K562 (cell line): ENCODE measurements at regions not wholly inside any gene's neighbourhood (a gene's known extent, or its start where the extent isn't known, plus 50 kb on each side); places are given as distances from the start of the nearest gene placed in this dataset.

ENCODE experiments used
- ATAC-seq: fragments of 200-7000 bp; cut with Tn5 transposase; 3 replicates; pipeline ENCODE4 v1.9.1; 2020; ENCODE audit warnings: moderate library complexity
- BruUV-seq: library from RNA; stranded (reverse); fragments of 400-500 nt; replicated peaks from 2 replicates; lab custom pipeline; 2021; lab: Mats Ljungman, UMichigan
- CTCF ChIA-PET: fragments of 300-600 bp; formaldehyde crosslinking; extraction: SDS; loops from one replicate; lab custom pipeline; 2021; ENCODE audit warnings: low intra/inter-chr PET ratio; lab: Yijun Ruan, JAX
- POLR2A ChIA-PET: fragments of 300-600, 350-650 bp; sonication (Branson Sonifier 250); formaldehyde crosslinking; extraction: SDS; loops from one replicate; lab custom pipeline; 2021; ENCODE audit warnings: antibody characterized with exemption, inconsistent platforms; lab: Yijun Ruan, JAX
- DNase-seq, 4 experiments: peaks; one replicate each; pipeline versions ENCODE4 v3.0.0 to v3.0.0-alpha.2; 2011 to 2018; ENCODE audit warnings: low spot score in 3 of 4, mixed read lengths in 3 of 4; ENCODE audit errors: extremely low read depth in 1 of 4
- FAIRE-seq: peaks from 2 replicates; lab custom pipeline; 2011; peaks lifted over from hg19 to GRCh38; lab: Jason Lieb, UNC
- H2AFZ ChIP-seq: 2 replicates; pipeline ENCODE4 v1.6.0; 2011; ENCODE audit warnings: low read depth, low read length, control low read depth, inconsistent platforms
- H3K27ac ChIP-seq: fragments of 200-600 bp; 3 replicates; pipeline ENCODE4 v1.8.0; 2011; ENCODE audit warnings: low read depth, mild to moderate bottlenecking, control low read depth, inconsistent platforms, low read length, moderate library complexity, mixed read lengths; ENCODE audit errors: extremely low read depth
- H3K27me3 ChIP-seq, 2 experiments: fragments of 300-600 bp in 1 of 2; 2 replicates in 1 of 2; 3 replicates in 1 of 2; pipeline versions ENCODE4 v1.6.0 to v1.8.0; 2011; ENCODE audit warnings: inconsistent platforms in 2 of 2, low read length in 2 of 2, mild to moderate bottlenecking in 1 of 2, mixed read lengths in 1 of 2, moderate library complexity in 1 of 2; ENCODE audit not compliant: control insufficient read depth in 2 of 2, insufficient read depth in 2 of 2
- H3K36me3 ChIP-seq: fragments of 300-600 bp; 3 replicates; pipeline ENCODE4 v1.8.0; 2011; ENCODE audit warnings: mild to moderate bottlenecking, low read length, inconsistent platforms; ENCODE audit not compliant: control insufficient read depth, insufficient read depth
- H3K4me1 ChIP-seq, 2 experiments: fragments of 200-600 bp in 1 of 2; replicated peaks in 1 of 2; 2 replicates in 1 of 2; 3 replicates in 1 of 2; pipeline versions ENCODE4 v1.5.1 to v1.8.0; 2011; ENCODE audit warnings: inconsistent platforms in 2 of 2, low read length in 2 of 2, mild to moderate bottlenecking in 1 of 2, mixed read lengths in 1 of 2, moderate library complexity in 1 of 2; ENCODE audit not compliant: control insufficient read depth in 2 of 2, insufficient read depth in 2 of 2
- H3K4me2 ChIP-seq: 2 replicates; pipeline ENCODE4 v1.6.1; 2011; ENCODE audit warnings: low read length, control low read depth, inconsistent platforms, mixed read lengths; ENCODE audit not compliant: insufficient read depth
- H3K4me3 ChIP-seq: fragments of 200-600 bp; sonication (generic), shearing (Covaris generic); 2 replicates; pipeline ENCODE4 v1.5.1; 2016; ENCODE audit warnings: control low read depth, inconsistent platforms
- H3K79me2 ChIP-seq: fragments of 200-600 bp; 3 replicates; pipeline ENCODE4 v1.8.0; 2011; ENCODE audit warnings: low read length, inconsistent platforms; ENCODE audit not compliant: control insufficient read depth, insufficient read depth
- H3K9ac ChIP-seq, 2 experiments: 2 replicates each; pipeline versions ENCODE4 v1.6.0 to v1.6.1; 2011; ENCODE audit warnings: low read depth in 2 of 2, low read length in 2 of 2, control low read depth in 1 of 2, inconsistent platforms in 1 of 2, mild to moderate bottlenecking in 1 of 2, mixed read lengths in 1 of 2; ENCODE audit not compliant: insufficient read depth in 1 of 2
- H3K9me1 ChIP-seq: one replicate; pipeline ENCODE4 v1.6.0; 2011; ENCODE audit warnings: inconsistent platforms, mild to moderate bottlenecking, low read length, moderate library complexity; ENCODE audit not compliant: control insufficient read depth, insufficient read depth
- H3K9me3 ChIP-seq: replicated peaks from 2 replicates; pipeline ENCODE4 v1.5.1; 2011; ENCODE audit warnings: low read depth, low read length, inconsistent platforms; ENCODE audit not compliant: control insufficient read depth, insufficient read depth
- H4K20me1 ChIP-seq: replicated peaks from 2 replicates; pipeline ENCODE4 v1.6.1; 2011; ENCODE audit warnings: low read length, inconsistent platforms, mixed read lengths; ENCODE audit not compliant: control insufficient read depth, insufficient read depth
- GATAD2B ChIP-seq: fragments of 450-650 bp; IDR thresholded peaks from 2 replicates; pipeline ENCODE4 v1.6.1; 2017; ENCODE audit warnings: mild to moderate bottlenecking, borderline replicate concordance
- HOXB6 ChIP-seq: fragments of 250-450 bp; sonication (Bioruptor Pico); IDR thresholded peaks from 2 replicates; pipeline ENCODE4 v1.5.1; 2022; ENCODE audit warnings: mild to moderate bottlenecking, borderline replicate concordance
- HSF4 ChIP-seq: fragments of 250-450 bp; sonication (Bioruptor Pico); IDR thresholded peaks from 2 replicates; pipeline ENCODE4 v2.1.2; 2022; ENCODE audit warnings: mild to moderate bottlenecking, moderate library complexity, borderline replicate concordance
- KDM5B ChIP-seq: fragments of 200-600 bp; sonication (generic); IDR thresholded peaks from 2 replicates; pipeline ENCODE4 v1.6.1; 2012; ENCODE audit warnings: low read depth, mild to moderate bottlenecking, moderate library complexity, low read length, control low read depth, inconsistent platforms; ENCODE audit not compliant: insufficient replicate concordance
- SREBF2 ChIP-seq: sonication (generic); formaldehyde crosslinking; IDR thresholded peaks from 2 replicates; pipeline ENCODE4 v1.4.0; 2020; ENCODE audit warnings: mild to moderate bottlenecking, missing genetic modification reagents
- TSC22D4 ChIP-seq: fragments of 450-650 bp; IDR thresholded peaks from 2 replicates; pipeline ENCODE4 v1.6.1; 2016; ENCODE audit warnings: missing genetic modification characterization, missing biosample characterization, control low read depth
- ZNF124 ChIP-seq: sonication (generic); formaldehyde crosslinking; IDR thresholded peaks from 2 replicates; pipeline ENCODE4 v1.8.1; 2022; ENCODE audit warnings: missing genetic modification reagents
- WGBS: fragments of 100-300 bp; shearing (Covaris generic); methylation state at CpG from one replicate; pipeline ENCODE4 v1.1.6; 2016; ENCODE audit warnings: low coverage, mixed read lengths; ENCODE audit not compliant: insufficient coverage; ENCODE audit errors: missing lambda C conversion rate; 5-methylcytosine and 5-hydroxymethylcytosine counted together
- in situ Hi-C: fragments of 300-500 bp; cut with MboI; formaldehyde crosslinking; loops from 4 replicates; pipeline ENCODE4 v1.15.0; 2018; ENCODE audit warnings: inconsistent platforms, mixed read lengths
- intact Hi-C: fragments of 100-400 bp; cut with micrococcal nuclease; formaldehyde crosslinking; loops from 2 replicates; pipeline ENCODE4 v1.14.2; 2022
- TF ChIP-seq, protein P1 (sequence below): fragments of 450-650 bp; formaldehyde crosslinking; conservative IDR thresholded peaks from 2 replicates; pipeline ENCODE4 v1.4.0; 2022; ENCODE audit warnings: mild to moderate bottlenecking, missing genetic modification characterization

DNA sequence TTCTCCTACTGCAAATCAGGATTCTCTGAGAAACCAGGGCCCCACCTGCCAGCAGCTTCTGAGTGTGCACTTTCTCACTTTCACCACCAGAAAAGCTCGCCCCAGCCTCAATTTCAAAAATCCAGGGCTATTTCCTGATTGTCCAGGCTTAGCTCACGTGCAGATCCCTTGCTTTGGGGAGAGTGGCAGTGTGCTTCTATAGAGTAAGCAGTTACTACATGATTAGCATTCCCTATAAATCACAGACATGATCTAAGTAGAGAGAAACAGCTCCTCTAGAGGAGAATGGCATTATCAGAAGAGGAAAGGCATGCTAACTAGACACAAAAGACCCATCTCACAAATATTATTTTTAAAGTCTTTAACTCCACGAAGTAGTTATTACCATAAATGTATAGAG lies 456.0 kb upstream of the PKN2 start:
- no peak for DNase-seq
- WGBS: 3% methylated on average over 3 of the region's 3 CpGs
- TF ChIP-seq HOXB6 (no peak), KDM5B (no peak), ZNF124 (CRISPR knock-in tag) (no peak), GATAD2B (no peak), SREBF2 (no peak), TSC22D4 (tag) (no peak), HSF4 (CRISPR knock-in tag) (no peak)
- TF ChIP-seq, protein P1, sequence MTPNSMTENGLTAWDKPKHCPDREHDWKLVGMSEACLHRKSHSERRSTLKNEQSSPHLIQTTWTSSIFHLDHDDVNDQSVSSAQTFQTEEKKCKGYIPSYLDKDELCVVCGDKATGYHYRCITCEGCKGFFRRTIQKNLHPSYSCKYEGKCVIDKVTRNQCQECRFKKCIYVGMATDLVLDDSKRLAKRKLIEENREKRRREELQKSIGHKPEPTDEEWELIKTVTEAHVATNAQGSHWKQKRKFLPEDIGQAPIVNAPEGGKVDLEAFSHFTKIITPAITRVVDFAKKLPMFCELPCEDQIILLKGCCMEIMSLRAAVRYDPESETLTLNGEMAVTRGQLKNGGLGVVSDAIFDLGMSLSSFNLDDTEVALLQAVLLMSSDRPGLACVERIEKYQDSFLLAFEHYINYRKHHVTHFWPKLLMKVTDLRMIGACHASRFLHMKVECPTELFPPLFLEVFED (CRISPR knock-in tag): no peak
- FAIRE-seq: no peak
- Histone ChIP-seq H4K20me1 (no peaks in the 10 kb centered on the region), H3K9ac (no peak overlapping the region), H3K27me3 (no peaks in the 10 kb centered on the region), H3K9me3 (no peaks in the 10 kb centered on the region; the same call in 1 of the 2 replicates), H3K36me3 (no peaks in the 10 kb centered on the region), H3K4me1 (no peaks in the 10 kb centered on the region), H3K4me3 (no peak overlapping the region), H3K9me1 (no peaks in the 10 kb centered on the region), H3K27ac (no peak overlapping the region), H3K79me2 (no peaks in the 10 kb centered on the region), H3K4me2 (no peak overlapping the region), H2AFZ (no peak overlapping the region)
- in situ Hi-C loops (no loop called here), intact Hi-C loops (no loop called here)
- no peak for ATAC-seq
- ChIA-PET POLR2A (no interaction called here), CTCF (no interaction called here)
- no TSS peak for BruUV-seq
